T-helper 17 cell (primary cell): ENCODE measurements at regions not wholly inside any gene's neighbourhood (a gene's known extent, or its start where the extent isn't known, plus 50 kb on each side); places are given as distances from the start of the nearest gene placed in this dataset.

Experiments
- ATAC-seq: fragments of 150-1000 bp; cut with Tn5 transposase; 2 replicates; pipeline ENCODE4 v1.10.0; 2021; ENCODE audit warnings: mild to moderate bottlenecking, moderate library complexity
- DNase-seq, 3 donors: peaks; one replicate each; pipeline versions ENCODE4 v3.0.0 to v3.0.0-alpha.2; 2020 to 2021
- H3K9me3 ChIP-seq: one replicate; pipeline ENCODE4 v1.7.0; 2013; ENCODE audit warnings: low read length, mild to moderate bottlenecking; ENCODE audit not compliant: control insufficient read depth, poor library complexity, severe bottlenecking
- H3K27ac Mint-ChIP-seq: one replicate; pipeline ENCODE4 v1.8.0; 2022; ENCODE audit warnings: mild to moderate bottlenecking, moderate library complexity, mixed read lengths
- H3K27me3 Mint-ChIP-seq: one replicate; pipeline ENCODE4 v1.8.0; 2022; ENCODE audit warnings: mixed read lengths
- H3K36me3 Mint-ChIP-seq: one replicate; pipeline ENCODE4 v1.8.0; 2022; ENCODE audit warnings: low read depth, mixed read lengths
- H3K4me1 Mint-ChIP-seq: one replicate; pipeline ENCODE4 v1.8.0; 2022; ENCODE audit warnings: mild to moderate bottlenecking, mixed read lengths
- H3K4me3 Mint-ChIP-seq: one replicate; pipeline ENCODE4 v1.8.0; 2022; ENCODE audit warnings: mild to moderate bottlenecking, moderate library complexity, mixed read lengths

- DNase-seq, result no peak
- no peaks in the 10 kb centered on the region for H3K4me1 Mint-ChIP-seq
- no peak overlapping the region for H3K27ac Mint-ChIP-seq
- no peak overlapping the region for H3K4me3 Mint-ChIP-seq
- H3K36me3 Mint-ChIP-seq, result no peaks in the 10 kb centered on the region
- no peaks in the 10 kb centered on the region for H3K27me3 Mint-ChIP-seq
- no peak for ATAC-seq
- H3K9me3 ChIP-seq, result no peaks in the 10 kb centered on the region
Observed at GRCh38 chr12:87796961-87797516, 232.2 kb downstream of the C12orf50 start.

- H3K9me3 ChIP-seq, result no peaks in the 10 kb centered on the region
- Mint-ChIP-seq H3K27ac (no peak overlapping the region), H3K27me3 (no peaks in the 10 kb centered on the region), H3K36me3 (no peaks in the 10 kb centered on the region), H3K4me3 (no peak overlapping the region), H3K4me1 (no peaks in the 10 kb centered on the region)
- DNase-seq (no peak), ATAC-seq (no peak)
Observed at GRCh38 chr12:87795555-87795954, 233.6 kb downstream of the C12orf50 start.

GRCh38 chr12:87794854-87795253, 234.3 kb downstream of the C12orf50 start:
- Mint-ChIP-seq H3K4me3 (no peak overlapping the region), H3K27me3 (no peaks in the 10 kb centered on the region), H3K27ac (no peak overlapping the region), H3K4me1 (no peaks in the 10 kb centered on the region), H3K36me3 (no peaks in the 10 kb centered on the region)
- no peak for DNase-seq
- no peak for ATAC-seq
- H3K9me3 ChIP-seq, result no peaks in the 10 kb centered on the region

GRCh38 chr12:87793131-87793530, 236.1 kb downstream of the C12orf50 start:
- no peaks in the 10 kb centered on the region for H3K4me1 Mint-ChIP-seq
- no peaks in the 10 kb centered on the region for H3K36me3 Mint-ChIP-seq
- no peak for DNase-seq
- no peaks in the 10 kb centered on the region for H3K9me3 ChIP-seq
- H3K27ac Mint-ChIP-seq, result no peak overlapping the region
- H3K27me3 Mint-ChIP-seq, result no peaks in the 10 kb centered on the region
- no peak for ATAC-seq
- H3K4me3 Mint-ChIP-seq, result no peak overlapping the region

- no peaks in the 10 kb centered on the region for H3K4me1 Mint-ChIP-seq
- H3K9me3 ChIP-seq, result no peaks in the 10 kb centered on the region
- H3K4me3 Mint-ChIP-seq, result no peak overlapping the region
- ATAC-seq (no peak), DNase-seq (no peak)
- H3K36me3 Mint-ChIP-seq, result no peaks in the 10 kb centered on the region
- no peak overlapping the region for H3K27ac Mint-ChIP-seq
- H3K27me3 Mint-ChIP-seq, result no peaks in the 10 kb centered on the region
Observed at GRCh38 chr12:87784350-87784749, 244.9 kb downstream of the C12orf50 start.

GRCh38 chr12:87783467-87783866, 245.7 kb downstream of the C12orf50 start:
- no peaks in the 10 kb centered on the region for H3K36me3 Mint-ChIP-seq
- no peaks in the 10 kb centered on the region for H3K9me3 ChIP-seq
- no peaks in the 10 kb centered on the region for H3K4me1 Mint-ChIP-seq
- no peak overlapping the region for H3K4me3 Mint-ChIP-seq
- no peak overlapping the region for H3K27ac Mint-ChIP-seq
- DNase-seq, result no peak
- H3K27me3 Mint-ChIP-seq, result no peaks in the 10 kb centered on the region
- no peak for ATAC-seq

GRCh38 chr12:87782838-87783237, 246.4 kb downstream of the C12orf50 start:
- H3K9me3 ChIP-seq, result no peaks in the 10 kb centered on the region
- Mint-ChIP-seq H3K4me1 (no peaks in the 10 kb centered on the region), H3K27me3 (no peaks in the 10 kb centered on the region), H3K4me3 (no peak overlapping the region), H3K36me3 (no peaks in the 10 kb centered on the region), H3K27ac (no peak overlapping the region)
- DNase-seq (no peak), ATAC-seq (no peak)

- no peak for ATAC-seq
- no peaks in the 10 kb centered on the region for H3K4me1 Mint-ChIP-seq
Observed at GRCh38 chr12:87779858-87780498, 249.2 kb downstream of the C12orf50 start.

GRCh38 chr12:87779016-87779415, 250.2 kb downstream of the C12orf50 start:
- Mint-ChIP-seq H3K27me3 (no peaks in the 10 kb centered on the region), H3K27ac (no peak overlapping the region), H3K4me3 (no peak overlapping the region), H3K4me1 (no peaks in the 10 kb centered on the region), H3K36me3 (no peaks in the 10 kb centered on the region)
- ATAC-seq, result no peak
- DNase-seq, result no peak
- no peaks in the 10 kb centered on the region for H3K9me3 ChIP-seq

More at GRCh38 chr12:87779858-87780498, 249.2 kb downstream of the C12orf50 start:
- Mint-ChIP-seq H3K4me3 (no peak overlapping the region), H3K27me3 (no peaks in the 10 kb centered on the region), H3K36me3 (no peaks in the 10 kb centered on the region), H3K27ac (no peak overlapping the region)
- DNase-seq, result no peak
- H3K9me3 ChIP-seq, result no peaks in the 10 kb centered on the region

GRCh38 chr12:87778065-87778464, 251.1 kb downstream of the C12orf50 start:
- Mint-ChIP-seq H3K4me1 (no peaks in the 10 kb centered on the region), H3K4me3 (no peak overlapping the region), H3K36me3 (no peaks in the 10 kb centered on the region), H3K27me3 (no peaks in the 10 kb centered on the region), H3K27ac (no peak overlapping the region)
- DNase-seq (no peak), ATAC-seq (no peak)
- no peaks in the 10 kb centered on the region for H3K9me3 ChIP-seq

GRCh38 chr12:87775784-87776183, 253.4 kb downstream of the C12orf50 start:
- DNase-seq, result no peak
- no peak overlapping the region for H3K4me3 Mint-ChIP-seq
- H3K27ac Mint-ChIP-seq, result no peak overlapping the region
- no peaks in the 10 kb centered on the region for H3K36me3 Mint-ChIP-seq
- no peaks in the 10 kb centered on the region for H3K4me1 Mint-ChIP-seq
- no peaks in the 10 kb centered on the region for H3K27me3 Mint-ChIP-seq
- no peaks in the 10 kb centered on the region for H3K9me3 ChIP-seq
- no peak for ATAC-seq

GRCh38 chr12:87775051-87775450, 254.2 kb downstream of the C12orf50 start:
- no peak for ATAC-seq
- H3K27me3 Mint-ChIP-seq, result no peaks in the 10 kb centered on the region

GRCh38 chr12:87772401-87772800, 256.8 kb downstream of the C12orf50 start:
- Mint-ChIP-seq H3K4me3 (no peak overlapping the region), H3K4me1 (no peaks in the 10 kb centered on the region), H3K27ac (no peak overlapping the region), H3K27me3 (no peaks in the 10 kb centered on the region), H3K36me3 (no peaks in the 10 kb centered on the region)
- no peak for ATAC-seq
- no peak for DNase-seq
- H3K9me3 ChIP-seq, result no peaks in the 10 kb centered on the region

More at GRCh38 chr12:87775051-87775450, 254.2 kb downstream of the C12orf50 start:
- Mint-ChIP-seq H3K36me3 (no peaks in the 10 kb centered on the region), H3K27ac (no peak overlapping the region), H3K4me1 (no peaks in the 10 kb centered on the region), H3K4me3 (no peak overlapping the region)
- H3K9me3 ChIP-seq, result no peaks in the 10 kb centered on the region
- DNase-seq, result no peak
